ENCODE measurements at regions not wholly inside any gene's neighbourhood (a gene's known extent, or its start where the extent isn't known, plus 50 kb on each side); places are given as distances from the start of the nearest gene placed in this dataset.
"Not testable (repeated sequence)": the region's sequence is repeated elsewhere in the genome, so short reads cannot be mapped to it uniquely, and the experiment has no call there.

DNA sequence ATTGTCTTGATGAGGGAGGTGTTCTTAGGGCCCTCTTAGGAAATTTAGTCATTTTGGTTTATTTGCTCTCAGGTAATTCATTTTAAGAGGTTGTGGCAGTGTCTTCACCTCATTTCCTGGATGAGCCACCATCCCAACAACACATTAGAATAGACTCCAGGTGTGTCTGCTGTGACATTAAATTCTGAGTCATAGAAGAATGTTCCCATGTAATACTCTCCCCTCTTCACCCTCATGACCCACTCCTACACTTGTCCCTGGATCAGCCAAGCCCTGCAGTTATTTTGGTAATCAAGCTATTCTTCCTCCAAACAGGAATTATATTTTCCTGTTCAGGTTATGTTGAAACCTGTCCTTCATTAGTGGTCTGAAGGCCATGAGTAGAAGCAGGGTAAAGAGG, 944.1 kb downstream of the SORCS3 start:
- H3K4me1 Mint-ChIP-seq = no peaks in the 10 kb centered on the region

DNA sequence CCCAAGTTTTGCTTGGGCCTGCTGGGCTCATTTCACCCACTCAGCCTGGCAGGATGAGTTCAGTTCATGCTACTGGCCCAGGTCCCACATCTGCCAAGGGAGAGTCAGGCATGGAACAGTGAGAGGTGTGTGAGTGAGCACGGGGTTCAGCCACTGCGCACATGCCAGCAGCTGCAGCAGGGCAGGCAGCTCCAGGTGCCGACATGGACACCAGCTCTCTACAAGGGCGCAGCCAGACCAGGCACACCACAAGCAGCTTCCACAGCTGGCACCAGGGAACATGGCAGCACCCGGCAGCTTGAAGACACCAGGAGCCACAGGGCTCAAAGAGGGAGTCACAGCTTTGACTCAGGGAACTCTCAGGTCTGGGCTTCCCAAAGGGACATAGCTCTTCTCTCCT, 938.0 kb downstream of the SORCS3 start:
- Mint-ChIP-seq H3K4me3 (no peak overlapping the region), H3K27ac (no peak overlapping the region), H3K27me3 (no peaks in the 10 kb centered on the region), H3K9me3 (peaks cover 4% of the 10 kb centered on the region), H3K36me3 (ENCODE audit: low read depth) (no peaks in the 10 kb centered on the region), H3K4me1 (no peaks in the 10 kb centered on the region)
- no peak for DNase-seq
- intact Hi-C loops (cut with micrococcal nuclease) = no loop called here

More for the DNA sequence above, 944.1 kb downstream of the SORCS3 start:
- Mint-ChIP-seq H3K9me3 (no peaks in the 10 kb centered on the region), H3K27me3 (no peaks in the 10 kb centered on the region), H3K27ac (no peak overlapping the region), H3K4me3 (no peak overlapping the region), H3K36me3 (ENCODE audit: low read depth) (no peaks in the 10 kb centered on the region)
- intact Hi-C loops (cut with micrococcal nuclease) = no loop called here
- DNase-seq = no peak

DNA sequence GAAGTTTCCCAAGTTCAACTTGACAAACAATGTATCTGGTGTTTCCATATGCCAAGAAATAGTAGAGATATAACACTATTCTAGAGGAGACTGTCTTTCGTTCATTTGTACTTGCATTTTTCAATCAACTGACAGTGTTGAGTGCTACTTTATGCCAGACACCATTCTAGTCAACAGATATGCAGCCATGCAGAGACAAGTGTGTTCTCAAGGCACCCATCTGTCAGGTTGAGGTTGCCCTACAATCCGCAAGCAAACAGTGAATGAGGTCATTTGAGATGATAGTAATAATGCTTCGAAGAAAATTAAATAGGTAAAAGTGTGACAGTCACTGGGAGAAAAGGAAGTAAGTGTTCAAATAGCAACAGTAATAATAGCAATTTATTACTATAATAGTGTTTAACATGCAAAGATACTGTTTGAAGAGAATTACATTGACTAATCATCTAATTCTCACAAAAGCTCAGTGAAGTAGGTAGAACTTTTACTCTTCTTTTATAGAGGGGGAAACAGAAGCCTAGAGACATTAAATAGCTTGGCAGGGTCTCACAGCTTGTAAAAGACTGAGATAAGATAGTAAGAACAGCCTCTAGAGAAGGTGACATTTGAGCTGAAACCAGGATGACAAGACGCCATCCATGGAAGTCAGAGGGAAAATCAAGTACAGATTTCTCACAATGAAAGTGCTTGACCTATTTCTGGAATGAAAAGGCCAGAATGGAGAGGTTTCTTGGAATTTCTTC, 936.9 kb downstream of the SORCS3 start:
- no peaks in the 10 kb centered on the region for H3K36me3 Mint-ChIP-seq (ENCODE audit: low read depth)

DNA sequence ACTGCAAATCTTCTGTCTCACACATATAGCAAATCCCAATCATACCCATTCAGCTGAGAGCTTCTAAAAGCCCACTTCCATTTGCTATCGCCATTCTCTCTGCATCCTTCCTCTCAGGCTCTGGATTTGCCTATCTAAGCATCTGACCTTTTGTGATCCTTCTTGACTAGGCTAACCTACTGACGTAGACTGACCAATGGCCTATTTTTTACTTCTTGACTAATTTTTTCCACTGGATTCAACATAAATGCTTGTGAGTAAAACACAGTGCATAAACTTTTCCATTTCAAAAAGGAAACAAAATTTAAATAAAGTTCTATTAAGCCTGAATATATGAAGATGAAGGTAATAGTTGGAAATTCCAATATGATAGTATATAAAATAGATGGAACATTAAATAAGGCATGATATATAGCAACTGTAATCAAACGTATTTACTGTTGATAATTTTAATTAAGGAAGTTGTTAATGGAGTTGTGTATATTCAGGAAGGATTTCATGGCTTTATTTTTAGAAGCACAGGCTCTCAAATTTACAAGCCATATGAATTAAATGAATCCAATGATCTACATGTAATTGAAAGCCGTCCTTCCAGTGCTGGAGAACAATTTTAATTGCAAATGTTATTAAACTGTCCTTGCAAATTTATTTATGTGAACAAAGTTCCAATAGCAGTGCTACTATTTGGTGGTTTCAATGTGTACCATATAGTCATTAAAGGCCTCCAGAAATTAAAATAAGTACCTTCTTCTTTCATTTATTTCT, 918.4 kb downstream of the SORCS3 start:
- no peaks in the 10 kb centered on the region for H3K27me3 Mint-ChIP-seq
- intact Hi-C loops (cut with micrococcal nuclease) = no loop called here
- no peaks in the 10 kb centered on the region for H3K36me3 Mint-ChIP-seq (ENCODE audit: low read depth)
- no peak for DNase-seq
- no peak overlapping the region for H3K4me3 Mint-ChIP-seq
- no peak overlapping the region for H3K27ac Mint-ChIP-seq
- no peaks in the 10 kb centered on the region for H3K4me1 Mint-ChIP-seq
- peaks cover 7% of the 10 kb centered on the region for H3K9me3 Mint-ChIP-seq

More for the DNA sequence above, 936.9 kb downstream of the SORCS3 start:
- no peak for DNase-seq
- Mint-ChIP-seq H3K27ac (no peak overlapping the region), H3K9me3 (peaks cover 7% of the 10 kb centered on the region), H3K4me3 (no peak overlapping the region), H3K4me1 (no peaks in the 10 kb centered on the region), H3K27me3 (no peaks in the 10 kb centered on the region)
- intact Hi-C loops (cut with micrococcal nuclease) = no loop called here

DNA sequence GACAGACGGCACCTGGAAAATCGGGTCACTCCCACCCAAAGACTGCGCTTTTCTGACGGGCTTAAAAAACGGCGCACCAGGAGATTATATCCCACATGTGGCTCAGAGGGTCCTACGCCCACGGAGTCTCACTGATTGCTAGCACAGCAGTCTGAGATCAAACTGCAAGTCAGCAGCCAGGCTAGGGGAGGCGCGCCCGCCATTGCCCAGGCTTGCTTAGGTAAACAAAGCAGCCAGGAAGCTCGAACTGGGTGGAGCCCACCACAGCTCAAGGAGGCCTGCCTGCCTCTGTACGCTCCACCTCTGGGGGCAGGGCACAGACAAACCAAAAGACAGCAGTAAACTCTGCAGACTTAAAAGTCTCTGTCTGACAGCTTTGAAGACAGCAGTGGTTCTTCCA, 909.4 kb downstream of the SORCS3 start:
- H3K4me1 Mint-ChIP-seq; H3K36me3 Mint-ChIP-seq (ENCODE audit: low read depth); intact Hi-C loops (cut with micrococcal nuclease); H3K27ac Mint-ChIP-seq; H3K9me3 Mint-ChIP-seq; H3K27me3 Mint-ChIP-seq; H3K4me3 Mint-ChIP-seq; DNase-seq: not testable (repeated sequence)

DNA sequence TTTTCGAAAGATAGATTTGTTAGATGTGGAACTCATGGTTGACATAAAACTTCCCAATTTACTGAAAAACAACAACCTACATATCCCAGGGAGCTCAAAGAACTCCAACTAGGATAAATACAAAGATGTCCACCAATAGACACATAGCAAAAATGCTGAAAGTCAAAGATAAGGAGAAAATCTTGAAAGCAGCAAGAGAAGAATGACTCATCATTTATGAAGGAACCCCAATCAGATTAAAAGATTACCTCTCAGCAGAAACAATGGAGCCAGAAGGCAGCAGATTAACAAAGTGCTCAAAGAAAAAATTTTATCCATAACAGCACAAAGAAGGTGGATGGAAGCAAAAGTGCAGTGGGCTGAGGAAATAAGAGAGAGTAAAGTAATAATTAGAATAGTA, 908.6 kb downstream of the SORCS3 start:
- no peak overlapping the region for H3K4me3 Mint-ChIP-seq
- H3K27me3 Mint-ChIP-seq = no peaks in the 10 kb centered on the region
- H3K36me3 Mint-ChIP-seq (ENCODE audit: low read depth) = no peaks in the 10 kb centered on the region
- H3K27ac Mint-ChIP-seq = no peak overlapping the region
- H3K9me3 Mint-ChIP-seq = no peaks in the 10 kb centered on the region
- DNase-seq = no peak
- intact Hi-C loops (cut with micrococcal nuclease) = no loop called here
- H3K4me1 Mint-ChIP-seq = no peaks in the 10 kb centered on the region

DNA sequence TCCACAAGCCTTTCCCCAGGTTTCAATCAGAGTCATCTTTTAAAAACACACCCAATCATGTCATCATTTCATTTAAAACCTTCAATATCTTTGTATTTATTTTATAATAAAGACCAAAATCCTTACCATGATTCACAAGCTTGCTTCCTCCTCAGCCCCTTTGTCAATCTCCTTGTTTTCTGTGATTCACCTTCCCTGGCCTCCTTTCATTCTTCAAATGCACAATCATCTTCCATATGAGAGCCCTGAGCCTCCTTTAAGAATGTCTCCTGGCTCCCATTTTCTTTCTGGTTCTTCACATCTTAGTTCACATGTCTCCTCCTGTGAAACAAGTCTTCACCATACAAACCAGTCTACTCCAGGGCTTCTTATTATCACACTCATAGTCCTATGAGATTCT, 904.0 kb downstream of the SORCS3 start:
- intact Hi-C loops (cut with micrococcal nuclease) = no loop called here
- no peaks in the 10 kb centered on the region for H3K4me1 Mint-ChIP-seq

DNA sequence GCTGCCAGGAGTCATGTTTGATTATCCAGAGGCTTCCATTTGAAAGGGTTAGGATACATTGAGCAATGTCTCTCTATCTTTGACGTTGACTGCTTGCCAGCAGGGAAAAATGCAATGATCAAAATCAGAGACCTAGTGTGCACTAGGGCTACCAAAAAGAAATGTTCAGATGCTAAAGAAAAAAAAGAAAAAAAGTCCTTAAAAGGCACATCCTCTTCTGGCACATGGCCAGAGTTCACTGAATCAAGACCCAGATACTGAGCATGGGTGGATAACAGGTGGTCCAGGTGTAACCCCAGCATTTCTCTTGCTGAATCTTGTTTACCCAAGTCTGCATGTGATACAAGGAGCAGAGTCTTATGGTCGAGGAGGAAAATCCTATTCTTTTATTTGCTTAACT, 899.3 kb downstream of the SORCS3 start:
- Mint-ChIP-seq H3K27me3 (no peaks in the 10 kb centered on the region), H3K4me3 (no peak overlapping the region), H3K4me1 (no peaks in the 10 kb centered on the region), H3K9me3 (no peaks in the 10 kb centered on the region), H3K27ac (no peak overlapping the region), H3K36me3 (ENCODE audit: low read depth) (no peaks in the 10 kb centered on the region)
- no peak for DNase-seq
- intact Hi-C loops (cut with micrococcal nuclease) = no loop called here

More for the DNA sequence above, 904.0 kb downstream of the SORCS3 start:
- no peak for DNase-seq
- H3K27me3 Mint-ChIP-seq = no peaks in the 10 kb centered on the region
- no peak overlapping the region for H3K4me3 Mint-ChIP-seq
- H3K36me3 Mint-ChIP-seq (ENCODE audit: low read depth) = no peaks in the 10 kb centered on the region
- H3K27ac Mint-ChIP-seq = no peak overlapping the region
- H3K9me3 Mint-ChIP-seq = no peaks in the 10 kb centered on the region

DNA sequence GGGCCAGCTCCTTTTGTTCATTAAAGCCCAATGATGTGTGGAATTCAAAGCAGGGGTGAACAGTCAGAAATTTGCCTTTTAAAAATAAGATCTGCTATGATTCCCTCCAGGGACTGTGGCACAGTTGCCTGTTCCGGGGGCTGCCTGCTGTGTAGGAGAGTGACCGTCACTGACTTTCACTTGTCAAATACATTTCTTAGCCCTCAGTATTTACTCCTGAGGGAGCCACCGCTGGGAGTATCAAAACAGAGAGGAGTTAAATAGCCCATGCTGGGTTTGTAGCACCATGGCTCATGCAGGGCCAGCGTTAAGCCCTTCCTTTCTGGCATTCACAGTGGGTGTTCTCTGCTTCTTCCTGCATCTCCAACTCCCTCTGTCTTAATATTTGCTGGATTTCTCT, 897.8 kb downstream of the SORCS3 start:
- H3K4me1 Mint-ChIP-seq = no peaks in the 10 kb centered on the region
- no peak for DNase-seq
- peaks cover 6% of the 10 kb centered on the region for H3K9me3 Mint-ChIP-seq
- H3K27ac Mint-ChIP-seq = no peak overlapping the region
- H3K4me3 Mint-ChIP-seq = no peak overlapping the region
- no peaks in the 10 kb centered on the region for H3K27me3 Mint-ChIP-seq
- no peaks in the 10 kb centered on the region for H3K36me3 Mint-ChIP-seq (ENCODE audit: low read depth)
- intact Hi-C loops (cut with micrococcal nuclease) = no loop called here

DNA sequence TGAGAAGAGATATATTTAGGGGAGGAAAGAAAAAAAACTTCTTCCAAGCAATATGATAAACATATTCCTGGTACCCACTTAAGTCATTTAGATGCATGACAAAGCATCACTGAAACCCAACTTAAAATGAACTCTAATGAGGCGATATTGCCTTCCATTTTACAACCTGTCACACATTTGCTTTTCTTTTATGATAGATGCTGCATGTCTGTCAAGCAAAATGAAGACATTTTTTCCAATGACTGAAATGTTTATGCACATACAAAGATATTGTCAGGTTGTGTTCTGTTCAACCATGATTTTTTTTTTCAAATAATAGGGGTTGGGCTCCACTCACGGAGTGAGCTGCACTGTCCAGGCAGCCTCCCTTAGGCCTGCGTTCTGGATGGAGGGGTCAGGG, 894.4 kb downstream of the SORCS3 start:
- intact Hi-C loops (cut with micrococcal nuclease) = no loop called here
- no peak for DNase-seq
- H3K27me3 Mint-ChIP-seq = no peaks in the 10 kb centered on the region
- H3K4me3 Mint-ChIP-seq = no peak overlapping the region
- no peak overlapping the region for H3K27ac Mint-ChIP-seq
- no peaks in the 10 kb centered on the region for H3K4me1 Mint-ChIP-seq
- H3K9me3 Mint-ChIP-seq = peaks cover 6% of the 10 kb centered on the region
- no peaks in the 10 kb centered on the region for H3K36me3 Mint-ChIP-seq (ENCODE audit: low read depth)

DNA sequence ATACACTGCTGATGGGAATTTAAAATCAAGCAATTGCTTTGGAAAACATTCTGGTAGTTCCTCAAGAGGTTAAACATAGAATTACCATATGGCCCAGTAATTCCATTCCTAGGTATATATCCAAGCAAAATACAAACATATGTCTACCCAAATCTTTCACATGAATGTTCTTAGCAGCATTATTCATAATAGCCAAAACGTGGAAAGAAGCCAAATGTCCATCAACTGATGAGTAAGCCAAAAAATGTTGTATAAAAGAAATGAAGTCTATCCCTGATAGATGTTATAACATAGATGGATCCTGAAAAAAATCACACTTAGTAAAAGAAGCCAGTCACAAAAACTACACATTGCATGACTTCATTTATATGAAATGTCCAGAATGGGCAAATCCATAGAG, 893.0 kb downstream of the SORCS3 start:
- Mint-ChIP-seq H3K4me3 (no peak overlapping the region), H3K4me1 (no peaks in the 10 kb centered on the region), H3K36me3 (ENCODE audit: low read depth) (no peaks in the 10 kb centered on the region), H3K27me3 (no peaks in the 10 kb centered on the region), H3K9me3 (peaks cover 6% of the 10 kb centered on the region), H3K27ac (no peak overlapping the region)
- DNase-seq = no peak
- intact Hi-C loops (cut with micrococcal nuclease) = no loop called here

DNA sequence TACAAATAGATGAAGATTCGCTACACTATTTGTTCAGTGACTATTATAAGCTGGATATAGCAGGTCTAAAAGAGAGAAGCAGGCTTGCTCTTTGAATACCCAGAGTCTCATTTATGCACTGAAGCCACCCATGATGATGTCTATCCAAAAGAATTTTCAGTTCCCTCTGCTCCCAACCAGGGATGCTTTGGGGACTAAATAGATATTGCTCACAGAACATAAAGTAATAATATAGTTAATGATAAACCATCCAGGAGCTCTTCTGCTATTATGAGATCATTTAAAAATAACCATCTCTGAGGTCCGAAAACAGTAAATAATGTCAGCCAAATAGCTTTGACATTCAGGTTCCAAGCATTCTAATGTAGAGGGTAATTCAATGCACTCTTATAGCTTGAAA, 875.4 kb downstream of the SORCS3 start:
- Mint-ChIP-seq H3K9me3 (no peaks in the 10 kb centered on the region), H3K4me3 (no peak overlapping the region), H3K27ac (no peak overlapping the region), H3K27me3 (no peaks in the 10 kb centered on the region), H3K4me1 (no peaks in the 10 kb centered on the region), H3K36me3 (ENCODE audit: low read depth) (no peaks in the 10 kb centered on the region)
- intact Hi-C loops (cut with micrococcal nuclease) = no loop called here
- no peak for DNase-seq

DNA sequence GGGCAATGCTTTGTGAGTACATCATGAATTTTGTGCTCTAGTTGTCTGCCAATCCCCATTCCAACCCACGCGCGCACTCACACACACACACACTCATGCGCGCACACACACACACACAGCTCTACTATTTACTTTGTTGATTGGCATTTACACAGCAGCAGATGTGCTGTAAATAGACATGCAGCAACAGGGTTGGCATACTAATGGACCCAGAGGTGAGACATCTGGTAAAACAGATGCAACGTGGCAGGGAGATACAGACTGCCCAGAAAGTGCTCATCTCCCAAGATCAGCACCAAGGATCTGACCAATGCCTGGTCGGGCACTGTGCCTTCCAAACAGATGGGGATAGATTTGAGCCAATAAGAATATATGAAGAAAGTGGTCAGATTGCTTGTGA, 873.0 kb downstream of the SORCS3 start:
- Mint-ChIP-seq H3K27ac (no peak overlapping the region), H3K27me3 (no peaks in the 10 kb centered on the region), H3K4me1 (no peaks in the 10 kb centered on the region), H3K36me3 (ENCODE audit: low read depth) (no peaks in the 10 kb centered on the region), H3K4me3 (no peak overlapping the region), H3K9me3 (no peaks in the 10 kb centered on the region)
- no peak for DNase-seq
- intact Hi-C loops (cut with micrococcal nuclease) = no loop called here

DNA sequence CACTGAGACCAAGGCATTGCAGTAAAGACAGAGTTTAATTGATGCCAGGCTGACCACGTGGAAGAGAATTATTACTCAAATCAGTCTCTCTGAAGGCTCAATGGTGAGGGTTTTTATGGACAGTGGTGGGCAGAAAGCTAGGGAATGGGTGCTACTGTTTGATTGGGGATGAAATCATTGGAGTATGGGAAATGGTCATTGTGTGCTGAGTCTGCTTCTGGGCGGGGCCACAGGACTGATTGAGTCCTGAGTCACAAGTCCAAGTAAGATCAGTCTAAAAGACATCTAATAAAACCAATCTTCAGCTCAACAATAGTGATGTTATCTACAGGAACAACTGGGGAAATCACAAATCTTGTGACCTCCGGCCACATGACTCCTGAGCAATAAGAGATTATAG, 868.4 kb downstream of the SORCS3 start:
- no peaks in the 10 kb centered on the region for H3K9me3 Mint-ChIP-seq
- intact Hi-C loops (cut with micrococcal nuclease) = no loop called here
- H3K27me3 Mint-ChIP-seq = no peaks in the 10 kb centered on the region
- DNase-seq = no peak
- no peaks in the 10 kb centered on the region for H3K4me1 Mint-ChIP-seq
- no peaks in the 10 kb centered on the region for H3K36me3 Mint-ChIP-seq (ENCODE audit: low read depth)
- no peak overlapping the region for H3K4me3 Mint-ChIP-seq
- no peak overlapping the region for H3K27ac Mint-ChIP-seq

DNA sequence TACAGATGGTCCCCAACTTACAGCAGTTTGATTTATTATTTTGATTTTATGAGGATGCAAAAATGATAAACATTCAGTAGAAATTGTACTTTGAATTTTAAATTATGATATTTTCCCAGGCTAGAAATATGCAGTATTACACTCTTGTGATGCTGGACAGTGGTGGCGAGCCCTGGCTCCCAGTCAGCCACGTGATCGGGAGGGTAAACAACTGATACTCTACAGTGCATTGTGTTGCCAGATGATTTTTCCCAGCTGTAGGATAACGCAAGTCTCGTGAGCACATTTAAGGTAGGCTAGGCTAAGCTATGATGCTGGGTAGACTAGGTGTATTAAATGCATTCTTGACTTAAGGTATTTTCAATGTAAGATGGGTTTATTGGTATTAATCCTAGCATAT, 865.2 kb downstream of the SORCS3 start:
- intact Hi-C loops (cut with micrococcal nuclease) = no loop called here
- no peak for DNase-seq
- Mint-ChIP-seq H3K36me3 (ENCODE audit: low read depth) (no peaks in the 10 kb centered on the region), H3K27ac (no peak overlapping the region), H3K9me3 (no peaks in the 10 kb centered on the region), H3K4me3 (no peak overlapping the region), H3K27me3 (no peaks in the 10 kb centered on the region), H3K4me1 (no peaks in the 10 kb centered on the region)
